GM12892 (cell line): ENCODE measurements at regions not wholly inside any gene's neighbourhood (a gene's known extent, or its start where the extent isn't known, plus 50 kb on each side); places are given as distances from the start of the nearest gene placed in this dataset.

Source experiments
- POLR2A ChIP-seq: IDR thresholded peaks from 2 replicates; pipeline ENCODE4 v1.6.1; 2011; ENCODE audit warnings: low read depth, low read length, control low read depth
- POLR2AphosphoS5 ChIP-seq: IDR thresholded peaks from 2 replicates; pipeline ENCODE4 v1.6.1; 2011; ENCODE audit warnings: low read depth, low read length, control low read depth

DNA sequence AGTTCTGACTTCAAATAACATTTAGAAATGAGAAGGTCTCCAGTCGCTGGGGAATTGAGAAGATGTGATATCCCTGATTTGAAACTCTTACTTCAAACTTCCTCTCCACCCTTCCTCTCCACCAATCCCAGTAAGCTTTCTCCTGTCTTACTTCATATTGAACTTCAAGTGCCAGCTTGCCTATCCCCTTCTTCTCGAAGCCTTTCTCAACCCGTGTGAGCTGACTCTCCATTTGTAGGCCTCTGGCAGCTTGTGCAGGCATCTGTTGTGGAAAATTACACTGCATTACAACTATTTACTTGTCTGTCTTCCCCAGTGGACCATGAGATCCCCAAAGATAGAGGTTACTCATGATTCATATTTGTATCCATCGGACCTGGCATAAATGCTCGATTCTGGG is 280.8 kb upstream of the CDH5 start:
- TF ChIP-seq POLR2A, result no peak
- no peak for TF ChIP-seq POLR2AphosphoS5
